HEK293 (cell line): ENCODE measurements at regions not wholly inside any gene's neighbourhood (a gene's known extent, or its start where the extent isn't known, plus 50 kb on each side); places are given as distances from the start of the nearest gene placed in this dataset.

Experiments used
- KLF16 ChIP-seq: fragments of 450-650 bp; formaldehyde crosslinking; IDR thresholded peaks from 2 replicates; pipeline ENCODE4 v1.5.1; 2017; ENCODE audit warnings: missing biosample characterization, missing genetic modification characterization
- YY1 ChIP-seq: fragments of 450-650 bp; formaldehyde crosslinking; IDR thresholded peaks from 2 replicates; pipeline ENCODE4 v1.5.1; 2018; ENCODE audit warnings: missing biosample characterization, missing genetic modification characterization
- ZBTB17 ChIP-seq: fragments of 450-650 bp; formaldehyde crosslinking; IDR thresholded peaks from 2 replicates; pipeline ENCODE4 v1.5.1; 2016; ENCODE audit warnings: missing biosample characterization, missing genetic modification characterization
- ZNF292 ChIP-seq: fragments of 450-650 bp; formaldehyde crosslinking; IDR thresholded peaks from 2 replicates; pipeline ENCODE4 v1.5.1; 2016; ENCODE audit warnings: low read depth, missing biosample characterization, missing genetic modification characterization, borderline replicate concordance
- ZNF341 ChIP-seq: fragments of 450-650 bp; formaldehyde crosslinking; IDR thresholded peaks from 2 replicates; pipeline ENCODE4; 2016; ENCODE audit warnings: low read depth, missing biosample characterization, missing genetic modification characterization
- ZNF391 ChIP-seq: fragments of 450-650 bp; formaldehyde crosslinking; IDR thresholded peaks from 2 replicates; pipeline ENCODE4 v1.5.1; 2016; ENCODE audit warnings: low read depth, missing biosample characterization, missing genetic modification characterization, borderline replicate concordance
- TF ChIP-seq, protein P1 (sequence below): fragments of 450-650 bp; formaldehyde crosslinking; IDR thresholded peaks from 2 replicates; pipeline ENCODE4 v1.5.1; 2016; ENCODE audit warnings: missing biosample characterization, missing genetic modification characterization
- TF ChIP-seq, protein P2 (sequence below): fragments of 450-650 bp; formaldehyde crosslinking; IDR thresholded peaks from 2 replicates; pipeline ENCODE4 v1.5.1; 2016; ENCODE audit warnings: missing biosample characterization, missing genetic modification characterization
- TF ChIP-seq, protein P3 (sequence below): fragments of 450-650 bp; formaldehyde crosslinking; IDR thresholded peaks from 2 replicates; pipeline ENCODE4 v1.5.1; 2016; ENCODE audit warnings: missing biosample characterization, missing genetic modification characterization
- TF ChIP-seq, protein P4 (sequence below): fragments of 450-650 bp; formaldehyde crosslinking; IDR thresholded peaks from 2 replicates; pipeline ENCODE4 v1.5.1; 2016; ENCODE audit warnings: missing biosample characterization, missing genetic modification characterization

DNA sequence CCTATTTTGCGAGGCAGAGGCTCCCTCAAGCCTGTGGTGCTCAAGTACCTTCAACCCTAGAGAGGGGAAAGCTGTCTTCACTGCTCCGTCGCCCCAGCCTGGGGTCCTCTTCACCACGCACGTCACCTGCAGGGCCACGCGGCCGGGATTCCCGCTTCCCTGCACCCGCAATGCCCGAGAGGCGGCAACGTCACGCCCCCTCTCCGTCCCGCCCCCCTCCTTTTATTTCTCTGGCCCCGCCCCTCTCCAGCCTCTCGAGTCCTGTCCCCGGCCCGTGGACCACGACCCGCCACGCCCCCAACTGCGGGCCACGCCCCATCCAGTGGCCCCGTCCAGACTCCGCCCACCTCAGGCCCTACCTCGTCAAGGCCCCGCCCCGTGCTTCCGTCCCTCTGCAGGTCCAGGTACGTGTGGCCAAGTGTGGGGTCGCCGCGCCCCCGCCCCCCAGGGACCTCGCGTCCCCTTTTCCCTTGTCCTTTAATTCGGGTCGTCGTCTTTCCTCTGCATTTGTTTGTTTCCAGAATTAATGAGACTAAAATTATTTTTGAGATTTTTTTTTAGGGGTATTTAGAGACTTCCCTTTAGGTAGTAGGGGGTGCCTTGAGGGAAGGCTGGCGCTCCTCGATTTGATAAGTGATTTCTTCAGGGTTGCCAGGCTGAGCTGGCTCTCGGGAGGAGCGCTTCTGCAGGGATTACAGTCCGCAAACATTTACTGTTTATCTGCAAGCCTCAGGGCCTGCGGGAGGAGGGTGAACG lies 69.8 kb upstream of the BAIAP2L1 start:
- TF ChIP-seq, protein P1, sequence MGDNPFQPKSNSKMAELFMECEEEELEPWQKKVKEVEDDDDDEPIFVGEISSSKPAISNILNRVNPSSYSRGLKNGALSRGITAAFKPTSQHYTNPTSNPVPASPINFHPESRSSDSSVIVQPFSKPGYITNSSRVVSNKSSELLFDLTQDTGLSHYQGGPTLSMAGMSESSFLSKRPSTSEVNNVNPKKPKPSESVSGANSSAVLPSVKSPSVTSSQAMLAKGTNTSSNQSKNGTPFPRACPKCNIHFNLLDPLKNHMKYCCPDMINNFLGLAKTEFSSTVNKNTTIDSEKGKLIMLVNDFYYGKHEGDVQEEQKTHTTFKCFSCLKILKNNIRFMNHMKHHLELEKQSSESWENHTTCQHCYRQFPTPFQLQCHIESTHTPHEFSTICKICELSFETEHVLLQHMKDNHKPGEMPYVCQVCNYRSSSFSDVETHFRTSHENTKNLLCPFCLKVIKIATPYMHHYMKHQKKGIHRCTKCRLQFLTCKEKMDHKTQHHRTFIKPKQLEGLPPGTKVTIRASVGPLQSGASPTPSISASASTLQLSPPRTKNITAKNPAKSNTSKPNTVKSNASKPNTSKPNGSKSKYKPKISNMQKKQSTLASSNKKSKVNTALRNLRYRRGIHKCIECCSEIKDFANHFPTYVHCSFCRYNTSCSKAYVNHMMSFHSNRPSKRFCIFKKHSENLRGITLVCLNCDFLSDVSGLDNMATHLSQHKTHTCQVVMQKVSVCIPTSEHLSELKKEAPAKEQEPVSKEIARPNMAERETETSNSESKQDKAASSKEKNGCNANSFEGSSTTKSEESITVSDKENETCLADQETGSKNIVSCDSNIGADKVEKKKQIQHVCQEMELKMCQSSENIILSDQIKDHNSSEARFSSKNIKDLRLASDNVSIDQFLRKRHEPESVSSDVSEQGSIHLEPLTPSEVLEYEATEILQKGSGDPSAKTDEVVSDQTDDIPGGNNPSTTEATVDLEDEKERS (tag by site-specific recombination), result no peak
- TF ChIP-seq ZNF391 (no peak), ZNF341 (no peak), ZBTB17 (tag by site-specific recombination) (no peak), YY1 (tag by site-specific recombination) (no peak), KLF16 (tag by site-specific recombination) (no peak), ZNF292 (tag by site-specific recombination) (no peak)
- TF ChIP-seq, protein P2, sequence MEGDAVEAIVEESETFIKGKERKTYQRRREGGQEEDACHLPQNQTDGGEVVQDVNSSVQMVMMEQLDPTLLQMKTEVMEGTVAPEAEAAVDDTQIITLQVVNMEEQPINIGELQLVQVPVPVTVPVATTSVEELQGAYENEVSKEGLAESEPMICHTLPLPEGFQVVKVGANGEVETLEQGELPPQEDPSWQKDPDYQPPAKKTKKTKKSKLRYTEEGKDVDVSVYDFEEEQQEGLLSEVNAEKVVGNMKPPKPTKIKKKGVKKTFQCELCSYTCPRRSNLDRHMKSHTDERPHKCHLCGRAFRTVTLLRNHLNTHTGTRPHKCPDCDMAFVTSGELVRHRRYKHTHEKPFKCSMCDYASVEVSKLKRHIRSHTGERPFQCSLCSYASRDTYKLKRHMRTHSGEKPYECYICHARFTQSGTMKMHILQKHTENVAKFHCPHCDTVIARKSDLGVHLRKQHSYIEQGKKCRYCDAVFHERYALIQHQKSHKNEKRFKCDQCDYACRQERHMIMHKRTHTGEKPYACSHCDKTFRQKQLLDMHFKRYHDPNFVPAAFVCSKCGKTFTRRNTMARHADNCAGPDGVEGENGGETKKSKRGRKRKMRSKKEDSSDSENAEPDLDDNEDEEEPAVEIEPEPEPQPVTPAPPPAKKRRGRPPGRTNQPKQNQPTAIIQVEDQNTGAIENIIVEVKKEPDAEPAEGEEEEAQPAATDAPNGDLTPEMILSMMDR (tag by site-specific recombination), result no peak
- TF ChIP-seq, protein P3, sequence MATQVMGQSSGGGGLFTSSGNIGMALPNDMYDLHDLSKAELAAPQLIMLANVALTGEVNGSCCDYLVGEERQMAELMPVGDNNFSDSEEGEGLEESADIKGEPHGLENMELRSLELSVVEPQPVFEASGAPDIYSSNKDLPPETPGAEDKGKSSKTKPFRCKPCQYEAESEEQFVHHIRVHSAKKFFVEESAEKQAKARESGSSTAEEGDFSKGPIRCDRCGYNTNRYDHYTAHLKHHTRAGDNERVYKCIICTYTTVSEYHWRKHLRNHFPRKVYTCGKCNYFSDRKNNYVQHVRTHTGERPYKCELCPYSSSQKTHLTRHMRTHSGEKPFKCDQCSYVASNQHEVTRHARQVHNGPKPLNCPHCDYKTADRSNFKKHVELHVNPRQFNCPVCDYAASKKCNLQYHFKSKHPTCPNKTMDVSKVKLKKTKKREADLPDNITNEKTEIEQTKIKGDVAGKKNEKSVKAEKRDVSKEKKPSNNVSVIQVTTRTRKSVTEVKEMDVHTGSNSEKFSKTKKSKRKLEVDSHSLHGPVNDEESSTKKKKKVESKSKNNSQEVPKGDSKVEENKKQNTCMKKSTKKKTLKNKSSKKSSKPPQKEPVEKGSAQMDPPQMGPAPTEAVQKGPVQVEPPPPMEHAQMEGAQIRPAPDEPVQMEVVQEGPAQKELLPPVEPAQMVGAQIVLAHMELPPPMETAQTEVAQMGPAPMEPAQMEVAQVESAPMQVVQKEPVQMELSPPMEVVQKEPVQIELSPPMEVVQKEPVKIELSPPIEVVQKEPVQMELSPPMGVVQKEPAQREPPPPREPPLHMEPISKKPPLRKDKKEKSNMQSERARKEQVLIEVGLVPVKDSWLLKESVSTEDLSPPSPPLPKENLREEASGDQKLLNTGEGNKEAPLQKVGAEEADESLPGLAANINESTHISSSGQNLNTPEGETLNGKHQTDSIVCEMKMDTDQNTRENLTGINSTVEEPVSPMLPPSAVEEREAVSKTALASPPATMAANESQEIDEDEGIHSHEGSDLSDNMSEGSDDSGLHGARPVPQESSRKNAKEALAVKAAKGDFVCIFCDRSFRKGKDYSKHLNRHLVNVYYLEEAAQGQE, result no peak
- TF ChIP-seq, protein P4, sequence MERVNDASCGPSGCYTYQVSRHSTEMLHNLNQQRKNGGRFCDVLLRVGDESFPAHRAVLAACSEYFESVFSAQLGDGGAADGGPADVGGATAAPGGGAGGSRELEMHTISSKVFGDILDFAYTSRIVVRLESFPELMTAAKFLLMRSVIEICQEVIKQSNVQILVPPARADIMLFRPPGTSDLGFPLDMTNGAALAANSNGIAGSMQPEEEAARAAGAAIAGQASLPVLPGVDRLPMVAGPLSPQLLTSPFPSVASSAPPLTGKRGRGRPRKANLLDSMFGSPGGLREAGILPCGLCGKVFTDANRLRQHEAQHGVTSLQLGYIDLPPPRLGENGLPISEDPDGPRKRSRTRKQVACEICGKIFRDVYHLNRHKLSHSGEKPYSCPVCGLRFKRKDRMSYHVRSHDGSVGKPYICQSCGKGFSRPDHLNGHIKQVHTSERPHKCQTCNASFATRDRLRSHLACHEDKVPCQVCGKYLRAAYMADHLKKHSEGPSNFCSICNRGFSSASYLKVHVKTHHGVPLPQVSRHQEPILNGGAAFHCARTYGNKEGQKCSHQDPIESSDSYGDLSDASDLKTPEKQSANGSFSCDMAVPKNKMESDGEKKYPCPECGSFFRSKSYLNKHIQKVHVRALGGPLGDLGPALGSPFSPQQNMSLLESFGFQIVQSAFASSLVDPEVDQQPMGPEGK, result no peak
